Cardiac fibroblast (primary cell): ENCODE measurements at regions not wholly inside any gene's neighbourhood (a gene's known extent, or its start where the extent isn't known, plus 50 kb on each side); places are given as distances from the start of the nearest gene placed in this dataset.

Experiments
- DNase-seq, 2 donors: peaks; one replicate each; pipeline versions ENCODE4 v3.0.0 to v3.0.0-alpha.2; 2010; ENCODE audit warnings: low read depth in 2 of 2
- H3K4me3 ChIP-seq, 2 donors: replicated peaks in 1 of 2; 1 replicate in 1 of 2; 2 replicates in 1 of 2; pipeline ENCODE4 v1.5.1; 2011; ENCODE audit warnings: low read depth in 2 of 2, low read length in 2 of 2, mild to moderate bottlenecking in 2 of 2, moderate library complexity in 1 of 2
- CTCF ChIP-seq: IDR thresholded peaks from one replicate; pipeline ENCODE4 v1.5.1; 2011; ENCODE audit warnings: low read depth, mild to moderate bottlenecking, low read length, inconsistent platforms

GRCh38 chr1:213414346-213414745 is 363.3 kb downstream of the RPS6KC1 start:
- H3K4me3 ChIP-seq: no peak overlapping the region
- DNase-seq: no peak
- TF ChIP-seq CTCF: no peak

- DNase-seq: no peak
- no peak for TF ChIP-seq CTCF
These were observed 363.9 kb downstream of the RPS6KC1 start for GRCh38 chr1:213414911-213415310.

GRCh38 chr1:213415691-213416380 is 364.8 kb downstream of the RPS6KC1 start:
- no peak for DNase-seq
- H3K4me3 ChIP-seq: no peak overlapping the region
- no peak for TF ChIP-seq CTCF

More at GRCh38 chr1:213414911-213415310, 363.9 kb downstream of the RPS6KC1 start:
- no peak overlapping the region for H3K4me3 ChIP-seq

- H3K4me3 ChIP-seq: no peak overlapping the region
- TF ChIP-seq CTCF: no peak
- no peak for DNase-seq
These were observed 365.6 kb downstream of the RPS6KC1 start for GRCh38 chr1:213416461-213417224.

GRCh38 chr1:213417225-213417820 is 366.3 kb downstream of the RPS6KC1 start:
- DNase-seq: no peak
- no peak for TF ChIP-seq CTCF
- no peak overlapping the region for H3K4me3 ChIP-seq

GRCh38 chr1:213417846-213418245 is 366.8 kb downstream of the RPS6KC1 start:
- TF ChIP-seq CTCF: no peak
- H3K4me3 ChIP-seq: no peak overlapping the region
- no peak for DNase-seq
